ENCODE measurements at regions not wholly inside any gene's neighbourhood (a gene's known extent, or its start where the extent isn't known, plus 50 kb on each side); places are given as distances from the start of the nearest gene placed in this dataset.

DNA sequence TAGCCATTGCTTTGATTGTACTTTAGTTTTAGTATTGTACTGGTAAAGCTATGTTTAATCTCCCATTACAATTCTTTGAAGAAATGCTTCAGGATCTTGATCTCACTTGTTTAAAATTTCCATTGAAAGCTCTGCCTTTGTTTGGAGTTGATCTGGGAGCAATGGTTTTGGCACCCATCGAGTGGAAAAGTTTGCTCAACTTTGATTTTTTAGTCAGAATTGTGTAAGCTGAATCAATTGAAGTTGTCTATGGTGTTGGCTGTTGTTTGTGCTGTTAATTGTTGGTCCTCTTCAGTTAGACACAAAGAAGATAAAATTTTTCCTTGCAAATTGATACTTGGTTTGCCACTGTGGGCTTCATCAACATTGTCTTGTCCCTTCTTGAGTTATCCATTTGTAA lies 99.8 kb upstream of the ADAD1 start:
- TF ChIP-seq POLR2A (IDR thresholded peaks at IDR 0.05) (no peak), EP300 (IDR thresholded peaks at IDR 0.05) (no peak)
- TF ChIP-seq, protein P1, sequence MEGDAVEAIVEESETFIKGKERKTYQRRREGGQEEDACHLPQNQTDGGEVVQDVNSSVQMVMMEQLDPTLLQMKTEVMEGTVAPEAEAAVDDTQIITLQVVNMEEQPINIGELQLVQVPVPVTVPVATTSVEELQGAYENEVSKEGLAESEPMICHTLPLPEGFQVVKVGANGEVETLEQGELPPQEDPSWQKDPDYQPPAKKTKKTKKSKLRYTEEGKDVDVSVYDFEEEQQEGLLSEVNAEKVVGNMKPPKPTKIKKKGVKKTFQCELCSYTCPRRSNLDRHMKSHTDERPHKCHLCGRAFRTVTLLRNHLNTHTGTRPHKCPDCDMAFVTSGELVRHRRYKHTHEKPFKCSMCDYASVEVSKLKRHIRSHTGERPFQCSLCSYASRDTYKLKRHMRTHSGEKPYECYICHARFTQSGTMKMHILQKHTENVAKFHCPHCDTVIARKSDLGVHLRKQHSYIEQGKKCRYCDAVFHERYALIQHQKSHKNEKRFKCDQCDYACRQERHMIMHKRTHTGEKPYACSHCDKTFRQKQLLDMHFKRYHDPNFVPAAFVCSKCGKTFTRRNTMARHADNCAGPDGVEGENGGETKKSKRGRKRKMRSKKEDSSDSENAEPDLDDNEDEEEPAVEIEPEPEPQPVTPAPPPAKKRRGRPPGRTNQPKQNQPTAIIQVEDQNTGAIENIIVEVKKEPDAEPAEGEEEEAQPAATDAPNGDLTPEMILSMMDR (IDR thresholded peaks at IDR 0.05): no peak
- Histone ChIP-seq H3K9me3 (no peaks in the 10 kb centered on the region), H3K4me1 (ENCODE audit: insufficient read depth) (no peaks in the 10 kb centered on the region), H3K36me3 (no peaks in the 10 kb centered on the region), H3K27me3 (no peaks in the 10 kb centered on the region), H3K27ac (no peak overlapping the region), H3K4me3 (no peak overlapping the region)
- intact Hi-C loops (cut with DNase I): no loop called here
- no peak for DNase-seq
- WGBS, 3 donors: 91 to 100% (median 95%) methylated on average over 1 of the region's 1 CpG

DNA sequence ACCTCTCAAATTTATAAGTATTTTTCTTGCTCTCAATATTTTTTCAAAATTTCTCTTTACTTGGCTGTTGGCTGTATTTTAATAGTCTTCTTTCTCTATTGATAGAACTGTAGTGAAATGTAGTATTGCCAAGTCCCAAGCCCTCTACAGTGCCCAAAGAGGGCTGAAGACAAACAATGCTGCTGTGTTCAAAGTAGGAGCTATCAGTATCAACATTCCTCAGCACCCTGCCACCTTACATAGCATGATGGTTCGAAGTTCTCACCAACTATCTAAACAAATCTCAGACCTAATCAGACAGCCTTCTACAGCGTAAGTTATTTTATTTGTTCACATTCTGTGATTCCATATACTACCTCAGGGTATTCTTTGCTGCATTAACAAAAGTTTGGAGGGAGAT lies 99.1 kb upstream of the ADAD1 start:
- Histone ChIP-seq H3K36me3 (no peaks in the 10 kb centered on the region), H3K27me3 (no peaks in the 10 kb centered on the region), H3K27ac (no peak overlapping the region), H3K4me3 (no peak overlapping the region), H3K9me3 (no peaks in the 10 kb centered on the region), H3K4me1 (ENCODE audit: insufficient read depth) (no peaks in the 10 kb centered on the region)
- TF ChIP-seq EP300 (IDR thresholded peaks at IDR 0.05) (no peak), POLR2A (IDR thresholded peaks at IDR 0.05) (no peak)
- TF ChIP-seq, protein P1 (IDR thresholded peaks at IDR 0.05): no peak
- intact Hi-C loops (cut with DNase I): no loop called here
- DNase-seq: no peak
- WGBS, 3 donors: 93 to 97% (median 96%) methylated on average over 2 of the region's 2 CpGs

DNA sequence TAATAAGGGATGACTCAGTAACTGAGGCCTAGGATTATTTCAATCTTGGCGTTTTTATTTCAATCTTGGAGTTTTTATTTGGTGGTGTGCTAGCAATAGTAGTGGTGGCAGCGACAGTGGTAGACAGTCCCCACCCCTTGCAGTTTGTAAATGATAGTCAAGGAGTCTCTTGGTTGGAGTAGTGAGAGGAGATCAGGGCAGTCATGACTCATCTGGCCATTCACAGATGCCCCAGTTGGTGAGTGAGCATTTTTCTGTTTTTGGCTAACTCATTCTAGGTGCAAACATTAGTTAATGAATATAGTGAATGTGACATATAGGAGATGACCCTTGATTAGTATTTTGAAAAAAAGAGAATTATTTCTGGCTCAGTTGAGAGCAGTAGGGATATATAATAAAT lies 93.5 kb upstream of the ADAD1 start:
- WGBS, 3 donors: 96 to 97% (median 97%) methylated on average over 2 of the region's 2 CpGs
- intact Hi-C loops (cut with DNase I): no loop called here
- TF ChIP-seq, protein P1 (IDR thresholded peaks at IDR 0.05): no peak
- no peak for TF ChIP-seq POLR2A (IDR thresholded peaks at IDR 0.05)
- TF ChIP-seq EP300 (IDR thresholded peaks at IDR 0.05): no peak
- no peaks in the 10 kb centered on the region for H3K4me1 ChIP-seq (ENCODE audit: insufficient read depth)
- no peaks in the 10 kb centered on the region for H3K9me3 ChIP-seq
- H3K27me3 ChIP-seq: no peaks in the 10 kb centered on the region
- no peak for DNase-seq
- no peak overlapping the region for H3K4me3 ChIP-seq
- no peak overlapping the region for H3K27ac ChIP-seq
- H3K36me3 ChIP-seq: no peaks in the 10 kb centered on the region

DNA sequence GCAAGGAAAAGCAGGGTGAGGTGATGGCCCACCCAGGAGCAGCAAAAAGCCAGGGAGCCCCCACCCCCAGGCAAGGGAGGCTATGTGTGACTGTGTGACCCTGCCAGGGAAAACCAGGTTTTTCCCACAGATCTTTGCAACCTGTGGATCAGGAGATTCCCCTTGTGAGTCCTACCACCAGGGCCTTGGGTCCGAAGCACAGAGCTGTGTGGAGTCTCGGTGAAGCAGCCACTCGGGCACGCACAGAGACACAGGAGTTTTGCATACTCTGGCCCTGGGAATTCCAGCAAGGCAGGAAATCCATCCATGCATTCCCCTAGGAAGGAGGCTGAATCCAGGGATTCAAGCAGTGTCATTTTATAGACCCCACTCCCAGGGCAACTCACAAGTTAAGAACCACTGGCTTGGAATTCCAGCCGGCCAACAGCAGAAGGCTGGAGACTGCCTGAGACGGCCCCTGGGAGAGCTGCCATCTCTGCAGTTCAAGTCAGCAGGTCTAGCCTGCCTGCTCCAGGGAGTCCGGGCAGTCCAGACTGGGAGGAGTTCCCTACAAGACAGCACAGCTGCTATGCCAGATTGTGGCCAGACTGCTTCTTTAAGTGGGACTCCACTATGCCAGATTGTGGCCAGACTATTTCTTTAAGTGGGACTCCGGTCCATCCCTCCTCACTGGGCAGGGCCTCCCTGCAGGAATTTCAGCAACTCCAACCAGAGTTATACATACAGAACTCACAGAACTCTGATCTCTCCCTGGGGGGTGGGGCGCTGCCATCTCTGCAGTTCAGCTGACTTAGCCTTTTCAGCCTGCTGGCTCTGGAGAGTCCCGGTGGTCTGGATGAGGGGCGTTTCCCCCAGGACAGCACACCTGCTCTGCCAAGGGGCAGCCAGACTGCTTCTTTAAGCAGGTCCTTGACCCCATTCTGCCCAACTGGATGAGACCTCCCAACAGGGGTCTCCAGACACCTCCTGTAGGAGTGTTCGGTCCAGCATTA lies 85.1 kb upstream of the ADAD1 start:
- Histone ChIP-seq H3K27me3 (no peaks in the 10 kb centered on the region), H3K27ac (no peak overlapping the region), H3K4me1 (ENCODE audit: insufficient read depth) (no peaks in the 10 kb centered on the region), H3K36me3 (no peaks in the 10 kb centered on the region), H3K9me3 (no peaks in the 10 kb centered on the region), H3K4me3 (no peak overlapping the region)
- no peak for DNase-seq
- no peak for TF ChIP-seq POLR2A (IDR thresholded peaks at IDR 0.05)
- TF ChIP-seq, protein P1 (IDR thresholded peaks at IDR 0.05): no peak
- no peak for TF ChIP-seq EP300 (IDR thresholded peaks at IDR 0.05)
- WGBS, 3 donors: 92 to 94% (median 94%) methylated on average over 12 of the region's 12 CpGs
- intact Hi-C loops (cut with DNase I): no loop called here
